Stimulated activated CD8-positive, alpha-beta memory T cell treated with anti-CD3 and anti-CD28 coated beads, Interleukin-4, amount 100 ng/mL, for 4 hours (primary cell): ENCODE measurements at regions not wholly inside any gene's neighbourhood (a gene's known extent, or its start where the extent isn't known, plus 50 kb on each side); places are given as distances from the start of the nearest gene placed in this dataset.
"Not testable (repeated sequence)": the region's sequence is repeated elsewhere in the genome, so short reads cannot be mapped to it uniquely, and the experiment has no call there.

ENCODE experiments used
- DNase-seq, 2 donors: peaks; one replicate each; pipeline ENCODE4 v3.0.0-alpha.2; 2020; ENCODE audit warnings: low read depth in 2 of 2, low spot score in 1 of 2

GRCh38 chr10:130958003-130958402 lies 353.5 kb downstream of the TCERG1L start:
- no peak for DNase-seq

GRCh38 chr10:130958981-130959751 lies 352.4 kb downstream of the TCERG1L start:
- DNase-seq, result no peak

GRCh38 chr10:130959752-130960195 lies 351.7 kb downstream of the TCERG1L start:
- DNase-seq, result no peak

- no peak for DNase-seq
These were observed 351.0 kb downstream of the TCERG1L start for GRCh38 chr10:130960531-130960930.

GRCh38 chr10:130961506-130962239 lies 349.8 kb downstream of the TCERG1L start:
- no peak for DNase-seq

GRCh38 chr10:130962240-130963051 lies 349.1 kb downstream of the TCERG1L start:
- no peak for DNase-seq

GRCh38 chr10:130963052-130963393 lies 348.5 kb downstream of the TCERG1L start:
- no peak for DNase-seq

GRCh38 chr10:130963786-130964522 lies 347.6 kb downstream of the TCERG1L start:
- DNase-seq, result no peak

GRCh38 chr10:130964771-130965170 lies 346.8 kb downstream of the TCERG1L start:
- DNase-seq, result no peak

GRCh38 chr10:130967161-130967560 lies 344.4 kb downstream of the TCERG1L start:
- DNase-seq, result no peak

- DNase-seq, result no peak
These were observed 343.7 kb downstream of the TCERG1L start for GRCh38 chr10:130967784-130968183.

GRCh38 chr10:130968511-130968910 lies 343.0 kb downstream of the TCERG1L start:
- no peak for DNase-seq

- DNase-seq, result no peak
These were observed 342.6 kb downstream of the TCERG1L start for GRCh38 chr10:130968964-130969363.

GRCh38 chr10:130969700-130970099 lies 341.8 kb downstream of the TCERG1L start:
- no peak for DNase-seq

GRCh38 chr10:130970341-130971122 lies 341.0 kb downstream of the TCERG1L start:
- DNase-seq, result no peak

GRCh38 chr10:130971123-130971435 lies 340.4 kb downstream of the TCERG1L start:
- no peak for DNase-seq

GRCh38 chr10:130973127-130973839 lies 338.2 kb downstream of the TCERG1L start:
- DNase-seq, result no peak

- DNase-seq, result no peak
These were observed 337.4 kb downstream of the TCERG1L start for GRCh38 chr10:130974166-130974565.

GRCh38 chr10:130975351-130975750 lies 336.2 kb downstream of the TCERG1L start:
- not testable (repeated sequence) for DNase-seq

- DNase-seq, result no peak
These were observed 328.7 kb downstream of the TCERG1L start for GRCh38 chr10:130982802-130983201.
